Panc1 (cell line): ENCODE measurements at regions not wholly inside any gene's neighbourhood (a gene's known extent, or its start where the extent isn't known, plus 50 kb on each side); places are given as distances from the start of the nearest gene placed in this dataset.
A peak's percentile ranks its signal among the peaks of the same experiment; 100 is the strongest.

Experiments
- ATAC-seq: fragments of 200-7000 bp; cut with Tn5 transposase; 2 replicates; pipeline ENCODE4 v1.9.1; 2020; ENCODE audit warnings: mild to moderate bottlenecking, moderate library complexity
- BruUV-seq: library from RNA; stranded (reverse); fragments of 400-500 nt; replicated peaks from 2 replicates; lab custom pipeline; 2021; lab: Mats Ljungman, UMichigan
- CTCF ChIA-PET: fragments of 300-600 bp; sonication (Branson Sonifier 250); formaldehyde crosslinking; loops from one replicate; lab custom pipeline; 2022; ENCODE audit warnings: antibody characterized with exemption; lab: Charles Lee
- POLR2A ChIA-PET: fragments of 300-600 bp; sonication (Branson Sonifier 250); formaldehyde crosslinking; loops from one replicate; lab custom pipeline; 2022; ENCODE audit warnings: antibody characterized with exemption; lab: Charles Lee
- DNase-seq: peaks from one replicate; pipeline ENCODE4 v3.0.0-alpha.2; 2010; ENCODE audit warnings: low read depth, low spot score
- H3K27ac ChIP-seq: 2 replicates; pipeline ENCODE4 v1.5.1; 2011; ENCODE audit warnings: mild to moderate bottlenecking, low read length, inconsistent platforms
- H3K27me3 ChIP-seq: fragments of 200-500 bp; sonication (Bioruptor generic); 2 replicates; pipeline ENCODE4 v1.6.0; 2014; ENCODE audit warnings: low read length, inconsistent platforms; ENCODE audit not compliant: control insufficient read depth, insufficient read depth
- H3K36me3 ChIP-seq: fragments of 200-500 bp; sonication (Bioruptor generic); 2 replicates; pipeline ENCODE4 v1.5.1; 2014; ENCODE audit warnings: inconsistent platforms, mild to moderate bottlenecking, low read length, moderate library complexity; ENCODE audit not compliant: control insufficient read depth, insufficient read depth
- H3K4me1 ChIP-seq: 2 replicates; pipeline ENCODE4 v1.5.1; 2011; ENCODE audit warnings: inconsistent platforms, mild to moderate bottlenecking, low read length, moderate library complexity; ENCODE audit not compliant: control insufficient read depth, insufficient read depth
- H3K4me3 ChIP-seq, 2 experiments: 2 replicates each; pipeline ENCODE4 v1.5.1; 2011 to 2012; ENCODE audit warnings: low read depth in 2 of 2, low read length in 2 of 2, mild to moderate bottlenecking in 2 of 2, inconsistent platforms in 1 of 2, moderate library complexity in 1 of 2
- H3K9me3 ChIP-seq: fragments of 200-500 bp; sonication (Bioruptor generic); 2 replicates; pipeline ENCODE4 v1.5.1; 2014; ENCODE audit warnings: low read depth, mild to moderate bottlenecking, inconsistent platforms, low read length, moderate library complexity; ENCODE audit not compliant: control insufficient read depth, insufficient read depth
- POLR2AphosphoS5 ChIP-seq: IDR thresholded peaks from 2 replicates; pipeline ENCODE4 v1.6.1; 2012; ENCODE audit warnings: mild to moderate bottlenecking, low read depth, low read length, moderate library complexity
- SIN3A ChIP-seq: IDR thresholded peaks from 2 replicates; pipeline ENCODE4 v1.6.1; 2012; ENCODE audit warnings: low read depth, mild to moderate bottlenecking, low read length, moderate library complexity, borderline replicate concordance; ENCODE audit not compliant: insufficient read depth
- TCF7L2 ChIP-seq: IDR thresholded peaks from 2 replicates; pipeline ENCODE4 v1.6.1; 2011; ENCODE audit warnings: mild to moderate bottlenecking, low read depth, low read length, inconsistent platforms
- in situ Hi-C: cut with HindIII; loops from 2 replicates; pipeline ENCODE4 v1.10.0; 2016; ENCODE audit warnings: low sequenced_read_pairs, low pct_unique_long_range_greater_than_20kb
- intact Hi-C: fragments of 100-400 bp; cut with micrococcal nuclease; formaldehyde crosslinking; loops from one replicate; pipeline ENCODE4 v1.10.0; 2022; ENCODE audit not compliant: unreplicated experiment
- TF ChIP-seq, protein P1 (sequence below): fragments of 450-650 bp; IDR thresholded peaks from 2 replicates; pipeline ENCODE4 v1.5.1; 2017; ENCODE audit warnings: mild to moderate bottlenecking
- TF ChIP-seq, protein P2 (sequence below), 2 experiments: IDR thresholded peaks; 2 replicates each; pipeline ENCODE4 v1.6.1; 2011 to 2012; ENCODE audit warnings: low read depth in 2 of 2, control low read depth in 1 of 2, low read length in 1 of 2, mild to moderate bottlenecking in 1 of 2, moderate library complexity in 1 of 2; ENCODE audit not compliant: insufficient read depth in 1 of 2

DNA sequence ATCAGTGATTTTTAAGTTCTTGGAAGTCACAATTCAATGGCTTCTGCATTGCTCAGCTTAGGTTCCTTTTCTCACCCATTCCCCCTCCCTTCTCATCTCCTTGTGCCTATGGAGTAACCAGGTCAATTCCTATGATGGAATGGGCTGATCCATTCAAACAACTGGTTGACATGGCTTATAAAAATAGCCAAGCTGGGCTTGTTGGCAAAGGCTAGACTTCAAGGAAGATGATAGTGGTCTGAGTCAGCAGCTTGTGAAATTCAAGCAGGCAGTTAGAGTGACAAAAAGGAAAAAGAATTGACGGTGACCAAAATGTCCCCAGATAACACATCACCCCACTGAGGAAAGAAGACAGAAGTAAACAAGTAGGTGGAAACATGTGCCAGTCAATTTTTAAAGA lies 119.9 kb upstream of the PCED1B start:
- ChIA-PET POLR2A (no interaction called here), CTCF (no interaction called here)
- intact Hi-C loops = no loop called here

DNA sequence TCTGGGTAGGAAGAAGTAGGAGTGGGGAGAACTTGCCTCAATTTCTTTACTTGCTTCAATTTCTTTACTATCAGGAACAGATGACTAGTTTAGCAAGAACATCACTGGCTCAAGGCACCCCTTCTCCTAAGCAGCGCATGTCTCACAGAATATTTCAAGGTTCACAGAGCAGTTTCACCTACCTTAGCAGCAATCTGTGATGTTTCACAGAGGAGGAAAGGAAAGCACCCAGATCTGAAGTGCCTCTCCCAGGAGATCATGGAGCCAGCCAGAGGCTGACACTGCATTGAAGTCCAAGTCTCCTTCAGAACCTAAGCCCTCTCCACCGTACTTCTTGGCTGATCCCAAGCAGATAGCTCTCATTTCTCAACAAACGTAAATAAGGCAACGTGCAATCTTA lies 118.7 kb upstream of the PCED1B start:
- BruUV-seq = no TSS peak
- intact Hi-C loops = no loop called here
- CTCF ChIA-PET = no interaction called here

More for the DNA sequence above, 119.9 kb upstream of the PCED1B start:
- no TSS peak for BruUV-seq
- no peaks in the 10 kb centered on the region for H3K36me3 ChIP-seq
- DNase-seq (peak; percentile 73), ATAC-seq (no peak)
- no peaks in the 10 kb centered on the region for H3K9me3 ChIP-seq
- H3K27ac ChIP-seq = no peak overlapping the region
- TF ChIP-seq, protein P1, sequence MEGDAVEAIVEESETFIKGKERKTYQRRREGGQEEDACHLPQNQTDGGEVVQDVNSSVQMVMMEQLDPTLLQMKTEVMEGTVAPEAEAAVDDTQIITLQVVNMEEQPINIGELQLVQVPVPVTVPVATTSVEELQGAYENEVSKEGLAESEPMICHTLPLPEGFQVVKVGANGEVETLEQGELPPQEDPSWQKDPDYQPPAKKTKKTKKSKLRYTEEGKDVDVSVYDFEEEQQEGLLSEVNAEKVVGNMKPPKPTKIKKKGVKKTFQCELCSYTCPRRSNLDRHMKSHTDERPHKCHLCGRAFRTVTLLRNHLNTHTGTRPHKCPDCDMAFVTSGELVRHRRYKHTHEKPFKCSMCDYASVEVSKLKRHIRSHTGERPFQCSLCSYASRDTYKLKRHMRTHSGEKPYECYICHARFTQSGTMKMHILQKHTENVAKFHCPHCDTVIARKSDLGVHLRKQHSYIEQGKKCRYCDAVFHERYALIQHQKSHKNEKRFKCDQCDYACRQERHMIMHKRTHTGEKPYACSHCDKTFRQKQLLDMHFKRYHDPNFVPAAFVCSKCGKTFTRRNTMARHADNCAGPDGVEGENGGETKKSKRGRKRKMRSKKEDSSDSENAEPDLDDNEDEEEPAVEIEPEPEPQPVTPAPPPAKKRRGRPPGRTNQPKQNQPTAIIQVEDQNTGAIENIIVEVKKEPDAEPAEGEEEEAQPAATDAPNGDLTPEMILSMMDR = no peak
- in situ Hi-C loops = no loop called here
- H3K27me3 ChIP-seq = no peaks in the 10 kb centered on the region
- H3K4me1 ChIP-seq = peaks cover 2% of the 10 kb centered on the region; the same call in 1 of the 2 replicates
- H3K4me3 ChIP-seq = no peak overlapping the region

More for the DNA sequence above, 118.7 kb upstream of the PCED1B start:
- POLR2A ChIA-PET = no interaction called here
- TF ChIP-seq, protein P2, sequence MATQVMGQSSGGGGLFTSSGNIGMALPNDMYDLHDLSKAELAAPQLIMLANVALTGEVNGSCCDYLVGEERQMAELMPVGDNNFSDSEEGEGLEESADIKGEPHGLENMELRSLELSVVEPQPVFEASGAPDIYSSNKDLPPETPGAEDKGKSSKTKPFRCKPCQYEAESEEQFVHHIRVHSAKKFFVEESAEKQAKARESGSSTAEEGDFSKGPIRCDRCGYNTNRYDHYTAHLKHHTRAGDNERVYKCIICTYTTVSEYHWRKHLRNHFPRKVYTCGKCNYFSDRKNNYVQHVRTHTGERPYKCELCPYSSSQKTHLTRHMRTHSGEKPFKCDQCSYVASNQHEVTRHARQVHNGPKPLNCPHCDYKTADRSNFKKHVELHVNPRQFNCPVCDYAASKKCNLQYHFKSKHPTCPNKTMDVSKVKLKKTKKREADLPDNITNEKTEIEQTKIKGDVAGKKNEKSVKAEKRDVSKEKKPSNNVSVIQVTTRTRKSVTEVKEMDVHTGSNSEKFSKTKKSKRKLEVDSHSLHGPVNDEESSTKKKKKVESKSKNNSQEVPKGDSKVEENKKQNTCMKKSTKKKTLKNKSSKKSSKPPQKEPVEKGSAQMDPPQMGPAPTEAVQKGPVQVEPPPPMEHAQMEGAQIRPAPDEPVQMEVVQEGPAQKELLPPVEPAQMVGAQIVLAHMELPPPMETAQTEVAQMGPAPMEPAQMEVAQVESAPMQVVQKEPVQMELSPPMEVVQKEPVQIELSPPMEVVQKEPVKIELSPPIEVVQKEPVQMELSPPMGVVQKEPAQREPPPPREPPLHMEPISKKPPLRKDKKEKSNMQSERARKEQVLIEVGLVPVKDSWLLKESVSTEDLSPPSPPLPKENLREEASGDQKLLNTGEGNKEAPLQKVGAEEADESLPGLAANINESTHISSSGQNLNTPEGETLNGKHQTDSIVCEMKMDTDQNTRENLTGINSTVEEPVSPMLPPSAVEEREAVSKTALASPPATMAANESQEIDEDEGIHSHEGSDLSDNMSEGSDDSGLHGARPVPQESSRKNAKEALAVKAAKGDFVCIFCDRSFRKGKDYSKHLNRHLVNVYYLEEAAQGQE (IDR thresholded peaks at IDR 0.05; ENCODE audit: insufficient read depth in 1 of 2, low read depth in 2 of 2, low read length in 1 of 2) = no peak
- TF ChIP-seq TCF7L2 = no peak
- TF ChIP-seq POLR2AphosphoS5 = no peak
- no peak for TF ChIP-seq SIN3A
- TF ChIP-seq, protein P1 = no peak
- Histone ChIP-seq H3K4me1 (peaks cover 3% of the 10 kb centered on the region; the same call in 1 of the 2 replicates), H3K27me3 (no peaks in the 10 kb centered on the region), H3K36me3 (no peaks in the 10 kb centered on the region), H3K27ac (no peak overlapping the region), H3K4me3 (no peak overlapping the region), H3K9me3 (no peaks in the 10 kb centered on the region)
- DNase-seq (no peak), ATAC-seq (no peak)
- in situ Hi-C loops = no loop called here
